Lower lobe of right lung (tissue), 2 donors: ENCODE measurements at regions not wholly inside any gene's neighbourhood (a gene's known extent, or its start where the extent isn't known, plus 50 kb on each side); places are given as distances from the start of the nearest gene placed in this dataset.
"Not testable (repeated sequence)": the region's sequence is repeated elsewhere in the genome, so short reads cannot be mapped to it uniquely, and the experiment has no call there.

Source experiments
- ATAC-seq, 2 donors: fragments of 200-7000 bp; cut with Tn5 transposase; one replicate each; pipeline ENCODE4 v1.9.1; 2020 to 2022; ENCODE audit warnings: mild to moderate bottlenecking in 2 of 2, moderate library complexity in 2 of 2
- DNase-seq: peaks from one replicate; pipeline ENCODE4 v3.0.0-alpha.2; 2020
- H3K27ac ChIP-seq: fragments of 200-600 bp; one replicate; pipeline ENCODE4 v1.8.0; 2022
- H3K27me3 ChIP-seq: fragments of 200-600 bp; one replicate; pipeline ENCODE4 v1.8.0; 2022; ENCODE audit warnings: low read depth
- H3K36me3 ChIP-seq: fragments of 200-600 bp; one replicate; pipeline ENCODE4 v1.8.0; 2022; ENCODE audit warnings: mild to moderate bottlenecking
- H3K4me1 ChIP-seq: fragments of 200-600 bp; one replicate; pipeline ENCODE4 v1.8.0; 2022
- H3K4me3 ChIP-seq: fragments of 200-600 bp; one replicate; pipeline ENCODE4 v1.8.0; 2022; ENCODE audit warnings: mild to moderate bottlenecking
- H3K9me3 ChIP-seq: fragments of 200-600 bp; one replicate; pipeline ENCODE4 v1.8.0; 2022
- CTCF ChIP-seq: fragments of 200-600 bp; IDR thresholded peaks from one replicate; pipeline ENCODE4 v1.8.0; 2022; ENCODE audit warnings: antibody characterized with exemption, mild to moderate bottlenecking
- intact Hi-C: fragments of 100-400 bp; cut with DNase I; formaldehyde crosslinking; loops from one replicate; pipeline ENCODE4 v1.11.0; 2022
- donor health status: DM: no; HTN: yes; CAD: no; lungs with severe emphysema.

- Histone ChIP-seq H3K4me3 (no peak overlapping the region), H3K9me3 (no peaks in the 10 kb centered on the region), H3K27ac (no peak overlapping the region), H3K27me3 (no peaks in the 10 kb centered on the region), H3K36me3 (no peaks in the 10 kb centered on the region), H3K4me1 (no peaks in the 10 kb centered on the region)
- intact Hi-C loops = no loop called here
- no peak for ATAC-seq
- no peak for DNase-seq
- no peak for TF ChIP-seq CTCF
These were observed 1934.9 kb downstream of the ARAP2 start for GRCh38 chr4:34309383-34309906.

DNA sequence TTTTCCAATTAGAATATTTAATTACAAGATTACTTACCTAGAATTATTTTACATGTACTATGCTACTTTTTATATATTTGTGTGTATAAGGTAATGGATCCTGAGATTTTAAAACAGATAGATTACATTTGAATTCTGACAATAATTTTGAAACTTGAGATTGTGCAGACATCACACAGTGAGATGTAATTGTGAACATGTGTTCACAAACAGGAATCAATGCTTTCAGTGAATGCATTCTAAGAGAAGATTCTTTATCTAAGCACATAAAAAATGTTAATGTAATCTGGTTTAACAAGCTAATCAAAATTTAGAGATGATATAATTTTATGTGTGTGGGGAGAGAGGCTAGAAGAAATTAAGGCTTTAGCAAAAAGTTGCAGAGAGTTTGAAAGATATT lies 1925.5 kb downstream of the ARAP2 start:
- TF ChIP-seq CTCF = no peak
- Histone ChIP-seq H3K4me3 (no peak overlapping the region), H3K4me1 (no peaks in the 10 kb centered on the region), H3K27ac (no peak overlapping the region), H3K27me3 (no peaks in the 10 kb centered on the region), H3K36me3 (no peaks in the 10 kb centered on the region), H3K9me3 (no peaks in the 10 kb centered on the region)
- DNase-seq = no peak
- intact Hi-C loops = no loop called here
- ATAC-seq = no peak

DNA sequence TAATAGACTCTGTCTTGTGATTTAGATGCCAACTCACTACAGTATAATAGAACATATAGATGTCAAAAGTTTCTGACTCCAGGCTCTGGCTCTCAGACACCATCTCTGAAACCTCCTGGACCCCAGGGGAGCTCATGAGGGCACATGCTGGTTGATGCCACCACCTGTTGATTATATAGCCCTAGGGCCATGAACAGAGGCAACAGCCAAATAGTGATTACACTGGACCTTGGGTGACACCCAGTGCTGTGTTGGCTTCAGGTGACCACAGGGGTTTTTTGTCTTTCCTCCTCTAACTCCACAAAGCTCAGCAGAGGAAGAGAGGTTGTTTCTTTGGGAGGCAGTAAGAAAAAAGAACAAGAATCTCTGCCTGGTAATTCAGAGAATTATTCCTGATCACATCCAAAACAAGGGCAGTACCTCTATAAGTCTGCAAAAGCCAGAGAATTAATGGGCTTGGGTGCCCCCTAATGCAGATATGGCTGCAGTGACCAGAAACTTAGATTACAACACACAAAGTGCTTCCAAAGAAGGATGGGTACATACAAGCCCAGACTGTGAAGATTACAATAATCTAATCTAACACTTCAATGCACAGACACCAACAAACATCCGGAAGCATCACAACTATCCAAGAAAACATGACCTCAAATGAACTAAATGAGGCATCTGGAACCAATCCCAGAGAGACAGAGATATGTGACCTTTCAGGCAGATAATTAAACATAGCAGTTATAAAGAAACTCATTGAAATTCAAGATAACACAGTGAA lies 1920.6 kb downstream of the ARAP2 start:
- DNase-seq = no peak
- H3K4me3 ChIP-seq = no peak overlapping the region

GRCh38 chr4:34328939-34329338 lies 1915.4 kb downstream of the ARAP2 start:
- no peak for TF ChIP-seq CTCF
- H3K4me3 ChIP-seq = no peak overlapping the region
- H3K27ac ChIP-seq = no peak overlapping the region
- no peaks in the 10 kb centered on the region for H3K4me1 ChIP-seq
- H3K36me3 ChIP-seq = no peaks in the 10 kb centered on the region
- no peak for ATAC-seq
- H3K27me3 ChIP-seq = no peaks in the 10 kb centered on the region
- no peaks in the 10 kb centered on the region for H3K9me3 ChIP-seq
- DNase-seq = no peak
- intact Hi-C loops = no loop called here

More for the DNA sequence above, 1920.6 kb downstream of the ARAP2 start:
- Histone ChIP-seq H3K27me3 (no peaks in the 10 kb centered on the region), H3K36me3 (no peaks in the 10 kb centered on the region), H3K4me1 (no peaks in the 10 kb centered on the region), H3K9me3 (no peaks in the 10 kb centered on the region), H3K27ac (no peak overlapping the region)
- intact Hi-C loops = no loop called here
- ATAC-seq = peak in 1 of 2 donors; percentile 47
- no peak for TF ChIP-seq CTCF

DNA sequence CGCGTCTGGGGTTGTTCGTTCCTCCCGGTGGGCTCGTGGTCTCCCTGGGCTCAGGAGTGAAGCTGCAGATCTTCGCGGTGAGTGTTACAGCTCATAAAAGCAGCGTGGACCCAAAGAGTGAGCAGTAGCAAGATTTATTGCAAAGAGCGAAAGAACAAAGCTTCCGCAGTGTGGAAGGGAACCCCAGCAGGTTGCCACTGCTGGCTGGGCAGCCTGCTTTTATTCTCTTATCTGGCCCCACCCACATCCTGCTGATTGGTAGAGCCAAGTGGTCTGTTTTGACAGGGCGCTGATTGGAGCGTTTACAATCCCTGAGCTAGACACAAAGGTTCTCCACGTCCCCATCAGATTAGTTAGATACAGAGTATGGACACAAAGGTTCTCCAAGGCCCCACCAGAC lies 1909.2 kb downstream of the ARAP2 start:
- H3K27ac ChIP-seq, H3K36me3 ChIP-seq, intact Hi-C loops, H3K9me3 ChIP-seq, DNase-seq, H3K27me3 ChIP-seq, ATAC-seq, H3K4me3 ChIP-seq, H3K4me1 ChIP-seq: not testable (repeated sequence)

DNA sequence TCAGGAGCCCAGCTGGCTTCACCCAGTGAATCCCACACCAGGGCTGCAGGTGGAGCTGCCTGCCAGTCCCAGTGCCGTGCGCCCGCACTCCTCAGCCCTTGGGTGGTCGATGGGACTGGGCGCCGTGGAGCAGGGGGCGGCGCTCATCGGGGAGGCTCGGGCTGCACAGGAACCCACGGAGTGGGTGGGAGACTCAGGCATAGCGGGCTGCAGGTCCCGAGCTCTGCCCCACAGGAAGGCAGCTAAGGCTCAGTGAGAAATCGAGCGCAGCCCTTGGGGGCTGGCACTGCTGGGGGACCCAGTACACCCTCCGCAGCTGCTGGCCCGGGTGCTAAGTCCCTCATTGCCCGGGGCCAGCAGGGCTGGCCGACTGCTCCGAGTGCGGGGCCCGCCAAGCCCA lies 1908.8 kb downstream of the ARAP2 start:
- ATAC-seq, H3K27me3 ChIP-seq, H3K4me3 ChIP-seq, intact Hi-C loops, H3K27ac ChIP-seq, H3K4me1 ChIP-seq, DNase-seq, H3K9me3 ChIP-seq, H3K36me3 ChIP-seq: not testable (repeated sequence)
